ENCODE measurements at regions not wholly inside any gene's neighbourhood (a gene's known extent, or its start where the extent isn't known, plus 50 kb on each side); places are given as distances from the start of the nearest gene placed in this dataset.

DNA sequence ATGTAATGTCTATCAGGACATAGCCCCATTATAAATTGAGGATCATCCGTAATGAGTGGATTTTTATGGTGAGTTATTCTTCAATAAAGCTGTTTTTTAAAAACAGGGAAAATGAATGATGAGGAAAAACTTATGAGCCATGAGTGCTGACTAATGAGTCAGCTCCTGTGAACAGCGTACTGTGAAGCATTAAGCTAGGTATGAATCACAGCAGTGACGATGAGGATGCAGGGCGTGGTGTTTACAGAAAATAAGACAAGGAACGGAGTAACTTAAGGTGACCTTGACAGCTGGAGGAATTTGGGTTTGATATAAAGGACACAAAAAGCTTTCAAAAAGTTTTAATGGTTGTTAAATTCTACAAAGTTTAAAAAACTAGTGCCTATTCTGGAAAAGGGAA, 96.3 kb downstream of the FOXF2 start:
- DNase-seq = peak; percentile 77

DNA sequence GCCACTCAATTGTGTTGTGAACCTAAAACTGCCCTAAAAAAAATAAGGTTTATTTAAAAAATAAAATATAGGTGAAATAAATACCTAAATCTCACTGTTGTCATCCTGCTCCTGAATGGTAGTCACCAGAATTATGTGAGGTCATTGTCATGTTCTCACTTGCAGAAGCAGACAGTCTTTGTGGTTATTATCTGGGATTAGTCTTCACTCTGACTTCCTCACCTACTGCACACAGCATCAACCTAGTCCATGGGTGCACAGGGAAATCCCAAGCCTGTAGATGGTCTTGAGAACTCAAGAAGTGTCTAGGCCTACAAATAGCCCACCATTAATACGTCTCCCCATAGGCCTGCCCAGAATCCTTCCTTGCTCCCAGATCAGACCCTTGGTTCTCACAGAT, 97.0 kb downstream of the FOXF2 start:
- no peak for DNase-seq

DNA sequence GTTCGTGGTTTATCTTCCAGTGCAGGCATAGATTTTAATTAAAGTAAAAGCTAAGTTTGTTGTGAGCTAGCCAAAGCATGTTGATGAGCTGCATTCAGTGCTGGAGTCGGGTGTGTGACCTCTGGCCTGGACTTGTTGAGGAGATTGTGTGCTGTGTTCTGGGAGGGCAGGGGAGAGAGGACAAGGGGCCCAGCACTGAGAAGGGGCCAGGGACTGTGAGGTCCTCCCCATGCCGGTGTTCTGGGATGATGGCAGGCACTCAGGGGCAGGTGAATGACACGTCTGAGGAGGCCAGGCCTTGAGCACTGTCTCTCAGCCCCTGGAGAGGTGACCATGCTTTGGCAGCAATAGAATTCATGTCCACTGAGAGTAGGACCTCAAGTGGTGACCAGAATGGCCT, 97.9 kb downstream of the FOXF2 start:
- no peak for DNase-seq

- no peak for DNase-seq
Observed at GRCh38 chr6:1491025-1491424, 101.6 kb downstream of the FOXF2 start.

DNA sequence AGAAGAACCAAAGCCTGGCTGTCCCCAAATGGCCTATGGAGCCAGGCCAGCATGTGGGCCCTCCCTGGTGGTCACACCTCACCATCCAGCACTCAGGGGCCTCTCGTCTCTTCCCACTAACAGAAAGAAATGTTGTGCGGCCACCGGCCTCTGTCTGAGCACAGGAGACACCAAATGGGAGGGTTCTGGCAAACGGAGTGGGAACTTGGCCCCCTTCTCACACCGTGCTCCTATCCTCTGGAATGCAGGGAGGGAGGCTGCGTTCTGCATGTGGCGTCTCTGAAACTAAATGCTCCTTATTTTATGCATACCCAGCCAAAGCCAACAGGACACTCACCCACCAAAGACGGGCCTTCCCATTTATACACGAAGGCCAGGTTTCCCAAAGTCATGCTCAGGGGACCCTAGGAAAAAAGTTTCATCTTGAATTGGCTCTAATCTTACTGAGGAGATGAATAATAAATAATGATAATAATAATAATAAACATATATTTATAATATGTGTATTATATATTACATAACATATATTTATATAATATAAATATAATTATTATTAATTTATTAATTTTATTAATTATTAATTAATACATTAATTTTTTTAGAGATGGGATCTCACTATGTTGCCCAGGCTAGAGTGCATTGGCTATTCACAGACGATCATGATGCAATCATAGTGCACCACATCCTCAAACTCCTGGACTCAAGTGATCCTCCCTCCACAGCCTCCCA, 102.4 kb downstream of the FOXF2 start:
- no peak for DNase-seq

- DNase-seq = no peak
Observed at GRCh38 chr6:1494671-1495070, 105.3 kb downstream of the FOXF2 start.

DNA sequence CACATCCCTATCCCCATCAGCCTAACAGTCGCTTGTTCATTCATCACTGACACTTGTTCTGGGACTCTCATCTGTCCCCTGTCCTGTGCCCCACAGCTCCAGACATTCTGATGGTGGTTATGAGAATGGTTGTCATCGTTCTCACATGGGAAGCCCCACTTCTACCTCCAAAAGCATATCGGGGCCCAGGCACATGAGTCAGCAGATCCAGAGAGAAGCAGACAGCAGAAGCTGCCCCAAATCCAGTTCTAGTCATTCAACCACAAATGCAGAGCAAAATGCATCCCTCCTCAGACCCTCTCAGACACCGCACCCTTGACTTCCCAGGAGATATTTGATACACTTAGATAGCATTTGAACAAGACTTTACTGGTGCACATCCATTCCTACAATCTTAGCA, 106.0 kb downstream of the FOXF2 start:
- no peak for DNase-seq

DNA sequence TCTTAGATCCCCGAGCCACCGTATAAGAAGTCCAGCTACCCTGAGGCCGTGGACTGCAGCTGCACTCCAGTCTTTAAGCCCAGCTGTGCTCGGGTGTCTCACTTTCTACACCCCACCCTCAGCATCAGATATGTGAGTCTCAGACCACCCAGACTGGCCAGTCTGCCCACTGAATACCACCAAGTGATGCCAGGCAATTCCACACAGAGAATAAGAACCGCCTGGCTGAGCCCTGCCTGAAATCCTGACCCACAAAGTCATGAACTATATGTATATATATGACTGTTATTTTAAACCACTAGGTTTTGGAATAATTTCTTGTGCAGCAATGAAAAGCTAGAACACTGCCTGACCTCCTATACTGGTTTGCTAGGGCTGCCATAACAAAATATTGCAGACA, 106.7 kb downstream of the FOXF2 start:
- DNase-seq = no peak

- no peak for DNase-seq
Observed at GRCh38 chr6:1496836-1497760, 107.7 kb downstream of the FOXF2 start.

DNA sequence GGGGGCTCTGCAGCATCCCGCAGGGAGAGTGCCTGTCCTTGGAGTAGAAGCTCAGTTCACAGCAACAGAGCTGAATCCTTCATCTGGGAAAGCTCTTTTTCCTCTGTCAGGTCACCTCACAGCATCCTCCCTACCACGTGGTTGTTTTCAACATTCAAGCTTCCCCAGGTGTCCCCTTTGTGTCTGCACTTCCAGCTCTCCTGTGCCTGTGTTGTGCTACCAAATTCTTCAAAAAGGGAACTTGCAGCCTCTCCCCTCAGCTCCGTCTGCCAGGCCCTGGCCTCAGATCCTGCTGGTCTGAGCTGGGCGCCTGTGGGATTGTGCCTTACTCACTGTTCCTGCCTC, 108.4 kb downstream of the FOXF2 start:
- DNase-seq = no peak

DNA sequence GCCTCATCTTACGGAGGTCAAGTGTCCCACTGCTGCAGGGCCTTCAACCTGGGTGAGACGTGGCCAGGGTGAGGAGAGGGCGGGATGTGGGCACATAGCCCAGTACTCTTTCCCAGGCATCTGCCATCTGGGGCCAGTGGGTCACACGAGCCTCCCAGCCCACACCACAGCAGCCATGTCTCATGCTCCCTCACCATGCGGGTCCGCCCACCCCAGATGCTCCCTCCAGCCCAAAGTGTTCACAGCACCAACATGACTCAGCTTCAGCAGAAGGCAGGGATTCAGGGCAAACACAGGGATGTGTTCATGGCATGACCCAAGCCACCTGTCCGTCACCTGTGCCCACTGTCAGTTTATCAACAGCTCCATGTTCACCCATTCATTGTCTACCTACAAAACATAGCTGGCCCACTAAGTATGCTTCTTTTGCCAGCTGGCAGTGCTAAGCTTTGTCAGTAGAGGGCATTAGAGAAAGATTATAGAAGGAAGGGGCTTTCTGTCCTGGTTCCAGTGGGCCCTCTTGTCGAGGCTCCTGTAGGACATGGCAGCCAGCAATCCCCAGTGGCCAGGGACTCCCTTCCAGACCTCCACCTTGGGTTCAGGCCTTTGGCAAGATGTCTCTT, 109.2 kb downstream of the FOXF2 start:
- DNase-seq = no peak

DNA sequence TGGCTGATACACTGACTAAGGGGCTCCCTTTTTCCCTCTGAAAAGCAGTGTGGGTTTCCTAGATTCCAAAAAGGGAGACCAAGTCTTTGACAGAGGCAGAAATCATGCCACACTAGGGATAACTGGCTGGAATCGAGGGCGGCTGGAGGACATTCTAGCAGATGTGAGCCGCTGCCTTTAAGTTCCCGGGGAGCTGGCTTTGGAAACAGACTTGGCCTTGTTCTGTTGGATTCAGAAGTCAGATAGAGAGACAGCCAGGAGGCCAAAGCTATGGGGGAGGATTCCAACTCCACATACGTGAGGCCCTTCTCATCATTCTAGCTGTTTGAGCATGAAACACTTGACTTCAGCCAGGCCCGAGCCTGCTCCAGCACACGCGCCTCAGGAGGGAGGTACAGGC, 109.9 kb upstream of the FOXC1 start:
- DNase-seq = no peak

- DNase-seq = no peak
Observed at GRCh38 chr6:1500913-1501312, 108.8 kb upstream of the FOXC1 start.

DNA sequence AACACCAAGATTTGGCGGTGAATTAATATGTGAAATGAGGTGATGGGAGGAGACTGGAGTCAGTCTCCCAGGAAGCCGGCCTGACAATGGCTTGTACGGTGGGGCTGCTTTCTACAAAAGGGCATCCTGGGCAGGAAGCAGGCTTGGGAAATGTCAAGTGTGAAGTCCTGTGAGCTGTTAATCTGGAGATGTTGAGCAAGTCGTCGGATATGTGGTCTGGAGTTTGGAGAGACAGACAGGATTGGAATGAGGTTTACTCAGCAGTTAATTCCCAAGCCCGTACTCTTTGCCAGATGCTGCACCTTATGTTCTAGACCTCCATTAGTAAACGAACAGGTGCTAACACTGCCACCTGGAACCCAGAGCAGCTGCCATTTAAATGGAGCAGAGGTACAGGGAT, 107.7 kb upstream of the FOXC1 start:
- peak; percentile 32 for DNase-seq

- DNase-seq = no peak
Observed at GRCh38 chr6:1503811-1504210, 105.9 kb upstream of the FOXC1 start.

- no peak for DNase-seq
Observed at GRCh38 chr6:1504465-1504864, 105.2 kb upstream of the FOXC1 start.

DNA sequence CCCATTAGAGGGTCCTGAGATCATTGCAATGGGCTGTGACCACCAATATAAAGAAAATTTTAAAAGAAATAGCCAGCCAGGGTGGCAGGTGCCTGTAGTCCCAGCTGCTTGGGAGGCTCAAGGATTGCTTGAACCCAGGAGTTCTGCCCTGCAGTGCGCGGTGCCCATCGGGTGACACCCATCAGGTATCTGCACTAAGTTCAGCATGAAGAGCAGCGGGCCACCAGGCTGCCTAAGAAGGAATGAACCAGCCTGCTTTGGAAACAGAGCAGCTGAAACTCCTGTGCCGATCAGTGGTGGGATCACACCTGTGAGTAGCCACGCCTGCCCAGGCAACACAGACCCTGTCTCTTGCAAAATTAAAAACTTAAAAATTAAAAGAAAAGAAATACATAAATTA, 102.5 kb upstream of the FOXC1 start:
- DNase-seq = no peak

DNA sequence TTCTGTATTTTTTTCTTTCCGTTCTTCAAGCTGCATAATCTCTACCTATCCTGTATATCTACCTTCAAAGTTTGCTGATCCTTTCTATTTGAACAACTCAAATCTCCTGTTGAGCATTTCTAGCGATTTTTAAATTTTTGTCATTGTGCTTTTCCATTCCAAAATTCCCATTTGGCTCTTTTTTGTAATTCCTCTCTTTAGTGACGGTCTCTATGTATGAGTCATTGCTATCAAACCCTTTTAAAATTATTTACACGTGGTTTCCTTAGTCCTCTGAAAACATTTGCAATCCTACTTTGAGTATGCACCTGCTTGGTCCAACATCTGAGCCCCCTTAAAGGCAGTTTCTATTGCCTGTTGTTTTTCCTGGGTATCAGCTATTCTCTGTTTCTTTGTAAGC, 100.5 kb upstream of the FOXC1 start:
- no peak for DNase-seq

DNA sequence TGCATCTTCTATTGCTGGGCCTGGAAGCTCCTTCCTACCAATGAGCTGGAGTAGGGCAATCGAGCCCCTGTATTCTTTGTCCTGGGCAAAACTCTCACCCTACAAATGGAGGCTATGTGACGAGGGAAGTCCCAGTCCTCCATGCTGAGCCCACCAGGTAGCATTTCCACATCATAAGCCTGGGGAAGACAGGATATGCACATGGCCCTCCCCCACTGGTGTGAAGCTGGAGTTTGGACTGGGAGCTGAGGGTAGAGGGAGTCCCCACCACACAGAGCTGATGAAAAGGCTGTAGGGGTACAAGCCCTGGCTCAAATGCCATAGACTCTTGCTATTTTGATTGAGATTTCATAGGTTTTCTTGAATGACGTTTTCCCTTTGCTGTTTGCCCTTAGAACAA, 99.5 kb upstream of the FOXC1 start:
- DNase-seq = no peak

- DNase-seq = no peak
Observed at GRCh38 chr6:1513215-1513780, 96.4 kb upstream of the FOXC1 start.

- DNase-seq = no peak
Observed at GRCh38 chr6:1514078-1514477, 95.6 kb upstream of the FOXC1 start.

GRCh38 chr6:1515280-1515679, 94.4 kb upstream of the FOXC1 start:
- DNase-seq = no peak

GRCh38 chr6:1515781-1516180, 93.9 kb upstream of the FOXC1 start:
- DNase-seq = no peak

Data from fibroblast of upper back skin (primary cell).